ENCODE measurements at regions not wholly inside any gene's neighbourhood (a gene's known extent, or its start where the extent isn't known, plus 50 kb on each side); places are given as distances from the start of the nearest gene placed in this dataset.
"Not testable (repeated sequence)": the region's sequence is repeated elsewhere in the genome, so short reads cannot be mapped to it uniquely, and the experiment has no call there.

- TF ChIP-seq POU6F1 (CRISPR knock-in tag; IDR thresholded peaks at IDR 0.05; ENCODE audit: borderline replicate concordance, low read depth) (no peak), ESRRG (CRISPR knock-in tag; IDR thresholded peaks at IDR 0.05) (no peak), ZFP3 (CRISPR knock-in tag; IDR thresholded peaks at IDR 0.05) (no peak), ZNF70 (CRISPR knock-in tag; IDR thresholded peaks at IDR 0.05) (no peak), OSR1 (CRISPR knock-in tag; IDR thresholded peaks at IDR 0.05) (no peak), PPARA (CRISPR knock-in tag; IDR thresholded peaks at IDR 0.05; ENCODE audit: borderline replicate concordance) (no peak), ZFP30 (CRISPR knock-in tag; IDR thresholded peaks at IDR 0.05) (no peak)
These were observed 108.8 kb downstream of the TNFSF18 start (continued) for GRCh38 chr1:172941945-172942344.

GRCh38 chr1:172943138-172943537 is 107.6 kb downstream of the TNFSF18 start:
- ATAC-seq = not testable (repeated sequence)

GRCh38 chr1:172944931-172945330 is 105.8 kb downstream of the TNFSF18 start:
- ATAC-seq = no peak
- TF ChIP-seq CSDC2 (CRISPR knock-in tag; IDR thresholded peaks at IDR 0.05) (no peak), CSRNP3 (CRISPR knock-in tag; IDR thresholded peaks at IDR 0.05) (no peak), POU6F1 (CRISPR knock-in tag; IDR thresholded peaks at IDR 0.05; ENCODE audit: borderline replicate concordance, low read depth) (no peak), TOX (CRISPR knock-in tag; IDR thresholded peaks at IDR 0.05; ENCODE audit: borderline replicate concordance) (no peak), BACH2 (CRISPR knock-in tag; IDR thresholded peaks at IDR 0.05; ENCODE audit: borderline replicate concordance) (no peak)

- ATAC-seq = no peak; the same call in 2 of the 3 replicates
- TF ChIP-seq GLIS3 (CRISPR knock-in tag; IDR thresholded peaks at IDR 0.05) (no peak), TOX (CRISPR knock-in tag; IDR thresholded peaks at IDR 0.05; ENCODE audit: borderline replicate concordance) (peak; percentile 60; the same call in 1 of the 2 replicates)
These were observed 103.8 kb downstream of the TNFSF18 start for GRCh38 chr1:172946814-172947507.

- ATAC-seq = peak; percentile 93
- TF ChIP-seq TOX (CRISPR knock-in tag; IDR thresholded peaks at IDR 0.05; ENCODE audit: borderline replicate concordance) = no peak
- no peak for TF ChIP-seq CSRNP3 (CRISPR knock-in tag; IDR thresholded peaks at IDR 0.05)
- TF ChIP-seq ZNF565 (CRISPR knock-in tag; conservative IDR thresholded peaks at IDR 0.05; ENCODE audit: low read depth) = no peak
- no peak for TF ChIP-seq POU6F1 (CRISPR knock-in tag; IDR thresholded peaks at IDR 0.05; ENCODE audit: borderline replicate concordance, low read depth)
- no peak for TF ChIP-seq ZC3H10 (CRISPR knock-in tag; IDR thresholded peaks at IDR 0.05)
- no peak for TF ChIP-seq PPARA (CRISPR knock-in tag; IDR thresholded peaks at IDR 0.05; ENCODE audit: borderline replicate concordance)
- no peak for TF ChIP-seq GLIS3 (CRISPR knock-in tag; IDR thresholded peaks at IDR 0.05)
These were observed 102.3 kb downstream of the TNFSF18 start for GRCh38 chr1:172948457-172948856.

- TF ChIP-seq ZNF565 (CRISPR knock-in tag; conservative IDR thresholded peaks at IDR 0.05; ENCODE audit: low read depth) (no peak), ZFP3 (CRISPR knock-in tag; IDR thresholded peaks at IDR 0.05) (no peak), BACH2 (CRISPR knock-in tag; IDR thresholded peaks at IDR 0.05; ENCODE audit: borderline replicate concordance) (no peak), ISL1 (CRISPR knock-in tag; IDR thresholded peaks at IDR 0.05) (no peak), PATZ1 (CRISPR knock-in tag; IDR thresholded peaks at IDR 0.05; ENCODE audit: borderline replicate concordance) (no peak), ARNTL (CRISPR knock-in tag; IDR thresholded peaks at IDR 0.05; ENCODE audit: borderline replicate concordance, low read depth) (no peak)
- peak; percentile 27; the same call in 2 of the 3 replicates for ATAC-seq
These were observed 101.6 kb downstream of the TNFSF18 start for GRCh38 chr1:172949096-172949495.
